Glutamatergic neuron (in vitro differentiated cells): ENCODE measurements at regions not wholly inside any gene's neighbourhood (a gene's known extent, or its start where the extent isn't known, plus 50 kb on each side); places are given as distances from the start of the nearest gene placed in this dataset.

Experiments used
- DNase-seq: peaks from one replicate; pipeline ENCODE4 v3.0.0; 2022
- H3K27ac Mint-ChIP-seq: one replicate; pipeline ENCODE4 v1.8.0; 2020; ENCODE audit warnings: mild to moderate bottlenecking, mixed read lengths, inconsistent platforms; ENCODE audit not compliant: unreplicated experiment
- H3K27me3 Mint-ChIP-seq: one replicate; pipeline ENCODE4 v1.8.0; 2020; ENCODE audit warnings: mild to moderate bottlenecking, moderate library complexity, mixed read lengths, inconsistent platforms; ENCODE audit not compliant: unreplicated experiment
- H3K36me3 Mint-ChIP-seq: one replicate; pipeline ENCODE4 v1.8.0; 2020; ENCODE audit warnings: mild to moderate bottlenecking, mixed read lengths, inconsistent platforms; ENCODE audit not compliant: unreplicated experiment
- H3K4me1 Mint-ChIP-seq: one replicate; pipeline ENCODE4 v1.8.0; 2020; ENCODE audit warnings: mild to moderate bottlenecking, low read depth, mixed read lengths, inconsistent platforms; ENCODE audit not compliant: unreplicated experiment
- H3K4me3 Mint-ChIP-seq: one replicate; pipeline ENCODE4 v1.8.0; 2020; ENCODE audit warnings: mild to moderate bottlenecking, mixed read lengths, inconsistent platforms; ENCODE audit not compliant: unreplicated experiment
- H3K9me3 Mint-ChIP-seq: one replicate; pipeline ENCODE4 v1.8.0; 2020; ENCODE audit warnings: mild to moderate bottlenecking, moderate library complexity, mixed read lengths, inconsistent platforms; ENCODE audit not compliant: unreplicated experiment
- CTCF ChIP-seq: fragments of 200-600 bp; sonication (generic); IDR thresholded peaks from one replicate; pipeline ENCODE4 v1.5.0; 2021; ENCODE audit not compliant: partially characterized antibody, unreplicated experiment

- TF ChIP-seq CTCF, result no peak
- Mint-ChIP-seq H3K27ac (no peak overlapping the region), H3K27me3 (no peaks in the 10 kb centered on the region), H3K36me3 (no peaks in the 10 kb centered on the region), H3K4me1 (no peaks in the 10 kb centered on the region), H3K4me3 (no peak overlapping the region), H3K9me3 (no peaks in the 10 kb centered on the region)
- no peak for DNase-seq
These were observed 258.4 kb upstream of the ZNF717 start for GRCh38 chr3:76043746-76044145.

GRCh38 chr3:76044601-76045600, 259.6 kb upstream of the ZNF717 start:
- TF ChIP-seq CTCF, result peak; percentile 89
- peak; percentile 52 for DNase-seq
- Mint-ChIP-seq H3K9me3 (no peaks in the 10 kb centered on the region), H3K27me3 (no peaks in the 10 kb centered on the region), H3K36me3 (no peaks in the 10 kb centered on the region), H3K4me1 (no peaks in the 10 kb centered on the region), H3K27ac (no peak overlapping the region), H3K4me3 (no peak overlapping the region)

GRCh38 chr3:76047368-76047767, 262.0 kb upstream of the ZNF717 start:
- no peak for DNase-seq
- no peaks in the 10 kb centered on the region for H3K36me3 Mint-ChIP-seq
- no peak overlapping the region for H3K4me3 Mint-ChIP-seq
- no peaks in the 10 kb centered on the region for H3K27me3 Mint-ChIP-seq
- H3K27ac Mint-ChIP-seq, result no peak overlapping the region
- no peak for TF ChIP-seq CTCF
- no peaks in the 10 kb centered on the region for H3K9me3 Mint-ChIP-seq
- H3K4me1 Mint-ChIP-seq, result no peaks in the 10 kb centered on the region

GRCh38 chr3:76049776-76050175, 264.4 kb upstream of the ZNF717 start:
- H3K27ac Mint-ChIP-seq, result no peak overlapping the region
- no peaks in the 10 kb centered on the region for H3K27me3 Mint-ChIP-seq
- DNase-seq, result no peak
- H3K4me3 Mint-ChIP-seq, result no peak overlapping the region
- no peaks in the 10 kb centered on the region for H3K9me3 Mint-ChIP-seq
- H3K4me1 Mint-ChIP-seq, result no peaks in the 10 kb centered on the region
- H3K36me3 Mint-ChIP-seq, result no peaks in the 10 kb centered on the region
- no peak for TF ChIP-seq CTCF

- H3K4me3 Mint-ChIP-seq, result no peak overlapping the region
- no peaks in the 10 kb centered on the region for H3K4me1 Mint-ChIP-seq
- H3K36me3 Mint-ChIP-seq, result no peaks in the 10 kb centered on the region
- no peak for TF ChIP-seq CTCF
- no peaks in the 10 kb centered on the region for H3K27me3 Mint-ChIP-seq
- no peak overlapping the region for H3K27ac Mint-ChIP-seq
- DNase-seq, result no peak
- H3K9me3 Mint-ChIP-seq, result no peaks in the 10 kb centered on the region
These were observed 265.8 kb upstream of the ZNF717 start for GRCh38 chr3:76051145-76051544.
